ENCODE measurements at regions not wholly inside any gene's neighbourhood (a gene's known extent, or its start where the extent isn't known, plus 50 kb on each side); places are given as distances from the start of the nearest gene placed in this dataset.

DNA sequence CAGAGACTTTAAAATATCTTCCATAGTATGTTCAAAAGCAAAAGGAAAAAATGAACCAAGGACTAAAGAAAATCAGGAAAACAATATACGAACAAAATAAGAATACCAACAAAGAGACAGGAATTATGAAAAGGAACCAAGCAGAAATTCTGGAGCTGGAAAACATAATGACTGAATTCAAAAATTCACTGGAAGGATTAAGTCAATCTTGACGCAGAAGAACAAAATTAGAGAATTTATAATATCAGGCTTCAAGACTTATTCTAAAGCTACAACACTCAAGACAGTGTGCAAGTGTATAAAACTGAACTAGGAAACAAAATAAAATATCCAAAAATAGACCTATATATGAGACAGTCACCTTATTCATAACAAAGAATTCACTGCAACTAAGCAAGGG, 56.9 kb upstream of the GYPC start:
- DNase-seq (ENCODE audit: low spot score): no peak

DNA sequence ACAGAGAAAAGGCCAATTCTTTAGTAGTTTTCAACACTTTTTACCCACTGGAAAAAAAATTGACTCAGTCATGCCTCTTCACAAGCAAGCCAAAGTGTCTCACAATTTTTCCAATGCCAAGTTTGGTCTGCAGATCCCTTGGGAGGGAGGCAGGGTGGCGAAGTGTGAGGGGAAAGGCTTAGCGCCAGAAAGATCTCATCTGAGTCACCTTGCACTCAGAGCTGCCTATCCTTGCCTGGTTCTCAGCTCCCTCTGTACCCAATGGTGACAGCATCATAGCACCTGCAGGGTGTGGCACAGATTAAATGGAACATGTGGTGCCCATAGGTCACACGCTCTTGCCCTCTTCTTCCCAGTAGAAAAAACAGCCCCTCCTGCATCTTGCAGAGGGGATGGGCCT, 55.2 kb upstream of the GYPC start:
- DNase-seq (ENCODE audit: low spot score): no peak

DNA sequence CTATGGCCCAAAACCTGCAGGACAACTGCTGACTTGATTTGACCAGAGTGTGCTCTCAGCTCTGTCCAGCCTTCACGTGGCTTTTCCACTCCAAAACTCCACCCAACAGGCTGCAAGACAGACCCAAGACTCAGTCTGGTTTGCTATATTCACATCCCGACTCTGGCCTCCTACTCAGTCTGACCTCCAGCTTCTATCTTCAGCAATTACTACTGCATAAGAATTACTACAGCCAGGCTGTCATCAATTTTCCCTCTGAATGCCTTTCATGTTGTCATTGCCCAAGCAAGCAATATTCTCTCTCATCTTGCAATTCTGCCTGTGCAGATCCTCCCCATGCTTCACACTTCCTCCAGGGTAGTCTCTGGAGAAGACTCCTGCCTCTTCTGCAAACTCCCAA, 53.6 kb upstream of the GYPC start:
- no peak for DNase-seq (ENCODE audit: low spot score)

Data from kidney capillary endothelial cell (primary cell).